ENCODE measurements at regions not wholly inside any gene's neighbourhood (a gene's known extent, or its start where the extent isn't known, plus 50 kb on each side); places are given as distances from the start of the nearest gene placed in this dataset.

GRCh38 chr6:37572334-37572733, 72.6 kb upstream of the CCDC167 start:
- intact Hi-C loops (cut with DNase I; ENCODE audit: low total_unique reads): no loop called here
- no peak for TF ChIP-seq POLR2A (IDR thresholded peaks at IDR 0.05)
- TF ChIP-seq, protein P1, sequence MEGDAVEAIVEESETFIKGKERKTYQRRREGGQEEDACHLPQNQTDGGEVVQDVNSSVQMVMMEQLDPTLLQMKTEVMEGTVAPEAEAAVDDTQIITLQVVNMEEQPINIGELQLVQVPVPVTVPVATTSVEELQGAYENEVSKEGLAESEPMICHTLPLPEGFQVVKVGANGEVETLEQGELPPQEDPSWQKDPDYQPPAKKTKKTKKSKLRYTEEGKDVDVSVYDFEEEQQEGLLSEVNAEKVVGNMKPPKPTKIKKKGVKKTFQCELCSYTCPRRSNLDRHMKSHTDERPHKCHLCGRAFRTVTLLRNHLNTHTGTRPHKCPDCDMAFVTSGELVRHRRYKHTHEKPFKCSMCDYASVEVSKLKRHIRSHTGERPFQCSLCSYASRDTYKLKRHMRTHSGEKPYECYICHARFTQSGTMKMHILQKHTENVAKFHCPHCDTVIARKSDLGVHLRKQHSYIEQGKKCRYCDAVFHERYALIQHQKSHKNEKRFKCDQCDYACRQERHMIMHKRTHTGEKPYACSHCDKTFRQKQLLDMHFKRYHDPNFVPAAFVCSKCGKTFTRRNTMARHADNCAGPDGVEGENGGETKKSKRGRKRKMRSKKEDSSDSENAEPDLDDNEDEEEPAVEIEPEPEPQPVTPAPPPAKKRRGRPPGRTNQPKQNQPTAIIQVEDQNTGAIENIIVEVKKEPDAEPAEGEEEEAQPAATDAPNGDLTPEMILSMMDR (IDR thresholded peaks at IDR 0.05): no peak
- no peak for DNase-seq (ENCODE audit: low spot score in 2 of 2)
- H3K4me3 ChIP-seq (ENCODE audit: low read depth, poor library complexity, severe bottlenecking): no peak overlapping the region
- WGBS, 2 donors: 91 to 93% methylated on average over 4 of the region's 4 CpGs

- 58 to 65% methylated on average over 26 of the region's 26 CpGs for WGBS, 2 donors
- TF ChIP-seq, protein P1 (IDR thresholded peaks at IDR 0.05): no peak
- no peak for TF ChIP-seq POLR2A (IDR thresholded peaks at IDR 0.05)
- intact Hi-C loops (cut with DNase I; ENCODE audit: low total_unique reads): no loop called here
Observed at GRCh38 chr6:37570482-37571133, 70.9 kb upstream of the CCDC167 start.

GRCh38 chr6:37569743-37570481, 70.2 kb upstream of the CCDC167 start:
- DNase-seq (ENCODE audit: low spot score in 2 of 2): no peak
- TF ChIP-seq, protein P1 (IDR thresholded peaks at IDR 0.05): no peak
- TF ChIP-seq POLR2A (IDR thresholded peaks at IDR 0.05): no peak
- no peak overlapping the region for H3K4me3 ChIP-seq (ENCODE audit: low read depth, poor library complexity, severe bottlenecking)
- 70 to 73% methylated on average over 13 of the region's 13 CpGs for WGBS, 2 donors
- intact Hi-C loops (cut with DNase I; ENCODE audit: low total_unique reads): no loop called here

More at GRCh38 chr6:37570482-37571133, 70.9 kb upstream of the CCDC167 start:
- DNase-seq (ENCODE audit: low spot score in 2 of 2): no peak
- H3K4me3 ChIP-seq (ENCODE audit: low read depth, poor library complexity, severe bottlenecking): no peak overlapping the region

GRCh38 chr6:37569317-37569716, 69.6 kb upstream of the CCDC167 start:
- H3K4me3 ChIP-seq (ENCODE audit: low read depth, poor library complexity, severe bottlenecking): no peak overlapping the region
- no peak for DNase-seq (ENCODE audit: low spot score in 2 of 2)
- WGBS, 2 donors: 85 to 95% methylated on average over 4 of the region's 4 CpGs
- intact Hi-C loops (cut with DNase I; ENCODE audit: low total_unique reads): no loop called here
- TF ChIP-seq, protein P1 (IDR thresholded peaks at IDR 0.05): no peak
- no peak for TF ChIP-seq POLR2A (IDR thresholded peaks at IDR 0.05)

- intact Hi-C loops (cut with DNase I; ENCODE audit: low total_unique reads): no loop called here
- WGBS, 2 donors: 74 to 77% methylated on average over 3 of the region's 3 CpGs
- H3K4me3 ChIP-seq (ENCODE audit: low read depth, poor library complexity, severe bottlenecking): no peak overlapping the region
- DNase-seq (ENCODE audit: low spot score in 2 of 2): no peak
- no peak for TF ChIP-seq POLR2A (IDR thresholded peaks at IDR 0.05)
- TF ChIP-seq, protein P1 (IDR thresholded peaks at IDR 0.05): no peak
Observed at GRCh38 chr6:37566950-37567349, 67.3 kb upstream of the CCDC167 start.

All from lower leg skin (tissue), 4 donors.